Neural crest cell (in vitro differentiated cells): ENCODE measurements at regions not wholly inside any gene's neighbourhood (a gene's known extent, or its start where the extent isn't known, plus 50 kb on each side); places are given as distances from the start of the nearest gene placed in this dataset.

Experiments
- DNase-seq: peaks from one replicate; pipeline ENCODE4 v3.0.0; 2021; ENCODE audit warnings: low read depth, mixed read lengths, low spot score
- H3K27ac Mint-ChIP-seq: one replicate; pipeline ENCODE4 v1.8.0; 2021; ENCODE audit warnings: mild to moderate bottlenecking, mixed read lengths; ENCODE audit not compliant: unreplicated experiment
- H3K27me3 Mint-ChIP-seq: 2 replicates; pipeline ENCODE4 v1.8.0; 2021; ENCODE audit warnings: low read depth, mild to moderate bottlenecking, mixed read lengths
- H3K36me3 Mint-ChIP-seq: 2 replicates; pipeline ENCODE4 v1.8.0; 2021; ENCODE audit warnings: low read depth, mild to moderate bottlenecking, mixed read lengths
- H3K4me1 Mint-ChIP-seq: 2 replicates; pipeline ENCODE4 v1.8.0; 2021; ENCODE audit warnings: mixed read lengths
- H3K4me3 Mint-ChIP-seq: one replicate; pipeline ENCODE4 v1.8.0; 2021; ENCODE audit warnings: mild to moderate bottlenecking, mixed read lengths
- H3K9me3 Mint-ChIP-seq: 2 replicates; pipeline ENCODE4 v1.8.0; 2021; ENCODE audit warnings: mixed read lengths
- TF ChIP-seq, protein P1 (sequence below): fragments of 200-600 bp; sonication (generic); conservative IDR thresholded peaks from 2 replicates; pipeline ENCODE4 v1.5.0; 2021; ENCODE audit warnings: antibody characterized with exemption, mild to moderate bottlenecking

DNA sequence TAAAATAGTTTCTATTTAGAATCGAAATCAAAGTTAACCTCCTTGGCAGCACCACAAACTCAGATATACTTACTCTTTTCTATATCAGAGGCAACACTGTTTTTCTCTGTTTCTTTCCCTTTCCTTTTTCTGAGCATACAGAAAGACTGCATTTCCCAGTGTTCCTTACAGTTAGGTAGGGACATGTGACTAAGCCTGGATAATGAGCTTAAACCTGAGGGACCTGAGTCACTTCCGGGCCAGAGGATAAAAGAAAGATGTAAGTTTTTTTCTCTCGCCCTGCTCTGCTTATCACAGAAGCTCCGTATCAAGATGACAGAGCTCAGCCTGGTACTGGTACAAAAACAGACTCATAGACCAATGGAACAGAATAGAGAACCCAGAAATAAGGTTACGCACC lies 531.9 kb downstream of the KLF12 start:
- Mint-ChIP-seq H3K27me3 (no peaks in the 10 kb centered on the region), H3K4me3 (no peak overlapping the region), H3K4me1 (no peaks in the 10 kb centered on the region), H3K9me3 (no peaks in the 10 kb centered on the region), H3K36me3 (no peaks in the 10 kb centered on the region), H3K27ac (no peak overlapping the region)
- TF ChIP-seq, protein P1, sequence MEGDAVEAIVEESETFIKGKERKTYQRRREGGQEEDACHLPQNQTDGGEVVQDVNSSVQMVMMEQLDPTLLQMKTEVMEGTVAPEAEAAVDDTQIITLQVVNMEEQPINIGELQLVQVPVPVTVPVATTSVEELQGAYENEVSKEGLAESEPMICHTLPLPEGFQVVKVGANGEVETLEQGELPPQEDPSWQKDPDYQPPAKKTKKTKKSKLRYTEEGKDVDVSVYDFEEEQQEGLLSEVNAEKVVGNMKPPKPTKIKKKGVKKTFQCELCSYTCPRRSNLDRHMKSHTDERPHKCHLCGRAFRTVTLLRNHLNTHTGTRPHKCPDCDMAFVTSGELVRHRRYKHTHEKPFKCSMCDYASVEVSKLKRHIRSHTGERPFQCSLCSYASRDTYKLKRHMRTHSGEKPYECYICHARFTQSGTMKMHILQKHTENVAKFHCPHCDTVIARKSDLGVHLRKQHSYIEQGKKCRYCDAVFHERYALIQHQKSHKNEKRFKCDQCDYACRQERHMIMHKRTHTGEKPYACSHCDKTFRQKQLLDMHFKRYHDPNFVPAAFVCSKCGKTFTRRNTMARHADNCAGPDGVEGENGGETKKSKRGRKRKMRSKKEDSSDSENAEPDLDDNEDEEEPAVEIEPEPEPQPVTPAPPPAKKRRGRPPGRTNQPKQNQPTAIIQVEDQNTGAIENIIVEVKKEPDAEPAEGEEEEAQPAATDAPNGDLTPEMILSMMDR: no peak
- DNase-seq: no peak

GRCh38 chr13:73601708-73602107 lies 532.5 kb downstream of the KLF12 start:
- Mint-ChIP-seq H3K27me3 (no peaks in the 10 kb centered on the region), H3K4me3 (no peak overlapping the region)

GRCh38 chr13:73599232-73600128 lies 534.7 kb downstream of the KLF12 start:
- no peaks in the 10 kb centered on the region for H3K4me1 Mint-ChIP-seq
- H3K36me3 Mint-ChIP-seq: no peaks in the 10 kb centered on the region
- no peak overlapping the region for H3K4me3 Mint-ChIP-seq
- DNase-seq: no peak
- no peak overlapping the region for H3K27ac Mint-ChIP-seq
- TF ChIP-seq, protein P1: no peak
- no peaks in the 10 kb centered on the region for H3K27me3 Mint-ChIP-seq
- no peaks in the 10 kb centered on the region for H3K9me3 Mint-ChIP-seq

More at GRCh38 chr13:73601708-73602107, 532.5 kb downstream of the KLF12 start:
- Mint-ChIP-seq H3K9me3 (no peaks in the 10 kb centered on the region), H3K4me1 (no peaks in the 10 kb centered on the region), H3K27ac (no peak overlapping the region), H3K36me3 (no peaks in the 10 kb centered on the region)
- TF ChIP-seq, protein P1: no peak
- no peak for DNase-seq

GRCh38 chr13:73598020-73598712 lies 536.0 kb downstream of the KLF12 start:
- Mint-ChIP-seq H3K9me3 (no peaks in the 10 kb centered on the region), H3K27me3 (no peaks in the 10 kb centered on the region), H3K36me3 (no peaks in the 10 kb centered on the region), H3K4me3 (no peak overlapping the region), H3K4me1 (no peaks in the 10 kb centered on the region), H3K27ac (no peak overlapping the region)
- DNase-seq: no peak
- TF ChIP-seq, protein P1: no peak

DNA sequence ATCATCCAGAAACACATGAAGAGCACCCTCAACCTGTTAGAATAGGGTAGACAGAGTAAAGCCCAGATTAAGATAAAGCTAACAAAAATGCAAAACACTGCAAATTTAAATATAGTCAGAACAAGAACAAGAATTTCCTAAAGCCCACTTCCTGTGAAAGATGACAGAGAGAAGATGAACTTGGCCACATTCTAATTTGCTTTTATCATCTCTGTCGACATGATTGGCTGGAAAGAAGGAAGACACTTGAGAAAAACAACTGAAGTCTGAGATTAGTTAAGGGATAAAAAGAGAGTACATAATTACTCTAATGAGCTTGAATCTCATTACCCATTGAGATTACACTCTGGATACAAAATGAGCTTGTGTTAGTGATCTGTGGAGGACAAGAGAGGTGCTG lies 537.6 kb downstream of the KLF5 start:
- TF ChIP-seq, protein P1: no peak
- Mint-ChIP-seq H3K36me3 (no peaks in the 10 kb centered on the region), H3K4me1 (no peaks in the 10 kb centered on the region), H3K27ac (no peak overlapping the region), H3K27me3 (no peaks in the 10 kb centered on the region), H3K4me3 (no peak overlapping the region), H3K9me3 (no peaks in the 10 kb centered on the region)
- DNase-seq: no peak
